ENCODE measurements at regions not wholly inside any gene's neighbourhood (a gene's known extent, or its start where the extent isn't known, plus 50 kb on each side); places are given as distances from the start of the nearest gene placed in this dataset.

- TF ChIP-seq CTCF (IDR thresholded peaks at IDR 0.05; ENCODE audit: insufficient read depth, low read length, poor library complexity, severe bottlenecking) = no peak
- TF ChIP-seq EZH2phosphoT487 (conservative IDR thresholded peaks at IDR 0.05; ENCODE audit: low read length) = no peak
Measured at GRCh38 chr4:15149234-15149838, 147.1 kb downstream of the CPEB2 start.

Measured in SU-DHL-6 (cell line).